ENCODE measurements at regions not wholly inside any gene's neighbourhood (a gene's known extent, or its start where the extent isn't known, plus 50 kb on each side); places are given as distances from the start of the nearest gene placed in this dataset.

DNA sequence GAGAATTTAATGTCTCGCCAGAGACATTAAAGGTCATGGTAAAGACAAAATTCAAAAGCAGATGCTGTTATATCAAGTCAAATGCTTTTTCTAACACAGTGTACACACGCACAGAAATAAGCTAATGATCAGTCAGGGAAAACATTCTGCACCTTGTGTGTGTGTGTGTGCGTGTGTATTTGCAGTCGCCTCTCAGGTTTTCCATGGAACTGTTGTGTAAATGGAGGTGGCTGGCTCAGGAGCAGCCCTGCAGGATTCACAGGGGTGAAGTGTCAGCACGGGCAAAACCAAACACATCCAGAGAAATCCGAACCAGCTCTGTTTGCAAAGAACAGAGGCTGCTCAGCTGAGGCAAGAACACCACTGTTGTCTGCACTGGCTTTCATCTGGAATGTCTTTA, 76.2 kb upstream of the YWHAQ start:
- DNase-seq (ENCODE audit: low spot score), result no peak
- BruUV-seq (replicated peaks), result no TSS peak
- Histone ChIP-seq H3K4me3 (ENCODE audit: low read depth, low read length, poor library complexity, severe bottlenecking) (no peak overlapping the region), H3K9me3 (ENCODE audit: low read depth, low read length, poor library complexity, severe bottlenecking) (no peaks in the 10 kb centered on the region), H3K36me3 (ENCODE audit: insufficient read depth, low read length, poor library complexity, severe bottlenecking) (no peaks in the 10 kb centered on the region), H3K4me1 (ENCODE audit: insufficient read depth, low read length, poor library complexity, severe bottlenecking) (no peaks in the 10 kb centered on the region), H3K27me3 (replicated peaks; ENCODE audit: insufficient read depth, low read depth, low read length, poor library complexity) (no peaks in the 10 kb centered on the region), H3K27ac (ENCODE audit: low read depth, low read length, poor library complexity, severe bottlenecking) (no peak overlapping the region)
- intact Hi-C loops (cut with micrococcal nuclease; ENCODE audit: unreplicated experiment), result no loop called here
- ChIA-PET POLR2A (ENCODE audit: low non-redundant PET) (no interaction called here), CTCF (no interaction called here)
- TF ChIP-seq, protein P1, sequence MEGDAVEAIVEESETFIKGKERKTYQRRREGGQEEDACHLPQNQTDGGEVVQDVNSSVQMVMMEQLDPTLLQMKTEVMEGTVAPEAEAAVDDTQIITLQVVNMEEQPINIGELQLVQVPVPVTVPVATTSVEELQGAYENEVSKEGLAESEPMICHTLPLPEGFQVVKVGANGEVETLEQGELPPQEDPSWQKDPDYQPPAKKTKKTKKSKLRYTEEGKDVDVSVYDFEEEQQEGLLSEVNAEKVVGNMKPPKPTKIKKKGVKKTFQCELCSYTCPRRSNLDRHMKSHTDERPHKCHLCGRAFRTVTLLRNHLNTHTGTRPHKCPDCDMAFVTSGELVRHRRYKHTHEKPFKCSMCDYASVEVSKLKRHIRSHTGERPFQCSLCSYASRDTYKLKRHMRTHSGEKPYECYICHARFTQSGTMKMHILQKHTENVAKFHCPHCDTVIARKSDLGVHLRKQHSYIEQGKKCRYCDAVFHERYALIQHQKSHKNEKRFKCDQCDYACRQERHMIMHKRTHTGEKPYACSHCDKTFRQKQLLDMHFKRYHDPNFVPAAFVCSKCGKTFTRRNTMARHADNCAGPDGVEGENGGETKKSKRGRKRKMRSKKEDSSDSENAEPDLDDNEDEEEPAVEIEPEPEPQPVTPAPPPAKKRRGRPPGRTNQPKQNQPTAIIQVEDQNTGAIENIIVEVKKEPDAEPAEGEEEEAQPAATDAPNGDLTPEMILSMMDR (conservative IDR thresholded peaks at IDR 0.05; ENCODE audit: low read depth, low read length), result no peak
- no peak for TF ChIP-seq EZH2 (IDR thresholded peaks at IDR 0.05; ENCODE audit: borderline replicate concordance, low read depth, low read length, poor library complexity, severe bottlenecking)

DNA sequence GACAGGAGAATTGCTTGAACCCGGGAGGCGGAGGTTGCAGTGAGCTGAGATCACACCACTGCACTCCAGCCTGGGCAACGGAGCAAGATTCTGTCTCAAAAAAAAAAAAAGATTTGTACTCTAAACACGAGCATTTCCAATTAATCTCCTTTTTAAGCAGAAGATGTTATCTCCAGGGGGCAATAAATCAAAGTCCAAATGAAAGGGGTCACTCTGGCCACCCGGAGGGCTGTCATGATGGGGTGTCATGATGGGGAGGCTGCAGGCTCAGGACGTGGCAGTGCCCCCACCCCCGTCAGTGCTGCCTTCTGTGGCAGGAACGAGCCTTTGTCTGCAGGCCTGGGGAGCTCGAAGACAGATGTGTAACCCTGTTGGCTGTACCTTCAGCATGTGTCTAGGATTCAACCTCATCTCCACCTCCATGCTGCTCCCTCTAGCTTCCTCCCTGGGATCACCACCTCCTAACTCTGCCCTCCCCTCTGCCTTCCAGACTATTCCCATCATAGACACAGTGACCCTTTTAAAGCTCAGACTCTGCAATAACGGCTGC, 76.9 kb upstream of the YWHAQ start:
- intact Hi-C loops (cut with micrococcal nuclease; ENCODE audit: unreplicated experiment), result no loop called here
- no peaks in the 10 kb centered on the region for H3K4me1 ChIP-seq (ENCODE audit: insufficient read depth, low read length, poor library complexity, severe bottlenecking)
- TF ChIP-seq, protein P1 (conservative IDR thresholded peaks at IDR 0.05; ENCODE audit: low read depth, low read length), result no peak
- no peak for TF ChIP-seq EZH2 (IDR thresholded peaks at IDR 0.05; ENCODE audit: borderline replicate concordance, low read depth, low read length, poor library complexity, severe bottlenecking)
- ChIA-PET POLR2A (ENCODE audit: low non-redundant PET) (no interaction called here), CTCF (no interaction called here)
- no peaks in the 10 kb centered on the region for H3K9me3 ChIP-seq (ENCODE audit: low read depth, low read length, poor library complexity, severe bottlenecking)
- no peak overlapping the region for H3K27ac ChIP-seq (ENCODE audit: low read depth, low read length, poor library complexity, severe bottlenecking)
- no peaks in the 10 kb centered on the region for H3K36me3 ChIP-seq (ENCODE audit: insufficient read depth, low read length, poor library complexity, severe bottlenecking)
- no peak overlapping the region for H3K4me3 ChIP-seq (ENCODE audit: low read depth, low read length, poor library complexity, severe bottlenecking)
- H3K27me3 ChIP-seq (replicated peaks; ENCODE audit: insufficient read depth, low read depth, low read length, poor library complexity), result no peaks in the 10 kb centered on the region
- no TSS peak for BruUV-seq (replicated peaks)
- no peak for DNase-seq (ENCODE audit: low spot score)

DNA sequence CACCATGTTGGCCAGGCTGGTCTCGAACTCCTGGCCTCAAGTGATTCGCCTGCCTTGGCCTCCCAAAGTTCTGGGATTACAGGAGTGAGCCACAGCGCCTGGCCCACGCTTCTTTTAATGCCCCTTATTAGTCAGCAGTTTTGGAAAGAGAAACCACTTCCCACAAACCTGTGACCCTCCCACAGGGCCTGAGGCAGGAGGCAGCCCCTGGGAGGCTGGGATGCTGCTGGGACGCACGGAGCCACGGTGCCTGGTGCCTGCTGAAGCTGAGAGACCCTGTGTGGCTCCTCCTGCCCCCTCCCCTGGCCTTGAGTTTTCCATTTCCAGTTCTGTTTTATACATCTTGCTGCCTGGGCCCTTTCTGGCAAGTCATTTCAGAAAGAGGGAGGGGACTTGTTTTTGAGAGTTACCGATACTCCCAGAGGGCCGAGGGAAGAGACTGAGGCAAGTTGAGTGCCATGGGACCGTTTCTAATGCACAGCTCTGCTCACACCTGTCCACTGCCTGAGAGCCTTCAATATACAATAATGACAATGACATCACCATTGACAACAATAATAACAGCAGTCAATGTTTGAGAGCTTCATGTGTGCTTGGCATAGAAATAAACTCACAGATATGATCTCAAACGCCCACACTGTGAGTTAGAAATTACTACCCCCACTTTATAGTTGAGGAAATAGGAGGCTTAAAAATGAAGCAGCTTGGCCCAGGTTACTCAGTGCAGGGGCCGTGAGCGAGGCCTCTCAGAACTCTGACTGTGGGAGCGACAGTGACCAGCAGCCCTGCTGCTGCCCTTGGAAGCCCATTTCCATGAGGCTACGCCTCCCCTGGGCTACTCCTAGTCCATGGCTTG, 78.1 kb upstream of the YWHAQ start:
- DNase-seq (ENCODE audit: low spot score), result no peak
- CTCF ChIA-PET, result no interaction called here
- H3K27ac ChIP-seq (ENCODE audit: low read depth, low read length, poor library complexity, severe bottlenecking), result no peak overlapping the region
- no peaks in the 10 kb centered on the region for H3K36me3 ChIP-seq (ENCODE audit: insufficient read depth, low read length, poor library complexity, severe bottlenecking)
- POLR2A ChIA-PET (ENCODE audit: low non-redundant PET), result no interaction called here
- no peaks in the 10 kb centered on the region for H3K4me1 ChIP-seq (ENCODE audit: insufficient read depth, low read length, poor library complexity, severe bottlenecking)
- no peak overlapping the region for H3K4me3 ChIP-seq (ENCODE audit: low read depth, low read length, poor library complexity, severe bottlenecking)
- TF ChIP-seq EZH2 (IDR thresholded peaks at IDR 0.05; ENCODE audit: borderline replicate concordance, low read depth, low read length, poor library complexity, severe bottlenecking), result no peak
- TF ChIP-seq, protein P1 (conservative IDR thresholded peaks at IDR 0.05; ENCODE audit: low read depth, low read length), result no peak
- no TSS peak for BruUV-seq (replicated peaks)
- H3K27me3 ChIP-seq (replicated peaks; ENCODE audit: insufficient read depth, low read depth, low read length, poor library complexity), result no peaks in the 10 kb centered on the region
- no peaks in the 10 kb centered on the region for H3K9me3 ChIP-seq (ENCODE audit: low read depth, low read length, poor library complexity, severe bottlenecking)
- intact Hi-C loops (cut with micrococcal nuclease; ENCODE audit: unreplicated experiment), result no loop called here

Measured in A673 (cell line).